HG03139 (cell line): ENCODE measurements at regions not wholly inside any gene's neighbourhood (a gene's known extent, or its start where the extent isn't known, plus 50 kb on each side); places are given as distances from the start of the nearest gene placed in this dataset.

Source experiments
- ATAC-seq: cut with Tn5 transposase; IDR thresholded peaks from one replicate; pipeline ENCODE4 v1.9.1; 2021; ENCODE audit not compliant: unreplicated experiment

- no peak for ATAC-seq
Measured at GRCh38 chr22:27656970-27657369, 144.6 kb downstream of the MN1 start.

DNA sequence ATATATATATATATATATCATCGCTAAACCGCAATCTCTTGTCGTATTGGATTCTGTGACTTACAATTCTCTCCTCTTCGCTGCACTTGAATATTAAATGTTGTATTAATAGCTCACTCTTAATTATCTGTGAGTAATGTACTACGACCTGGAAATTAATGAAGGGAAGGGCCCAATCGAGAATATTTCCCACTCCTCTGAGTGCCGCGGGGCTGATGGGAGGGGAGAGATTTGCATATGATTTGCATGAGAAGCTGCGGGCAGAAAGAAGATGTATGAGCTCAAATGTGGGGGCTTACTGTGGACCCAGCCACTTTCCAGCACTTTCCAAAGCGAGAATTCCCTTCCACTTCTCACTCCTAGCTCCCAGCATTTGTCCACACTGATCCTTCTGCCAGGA is 141.2 kb downstream of the MN1 start:
- no peak for ATAC-seq

DNA sequence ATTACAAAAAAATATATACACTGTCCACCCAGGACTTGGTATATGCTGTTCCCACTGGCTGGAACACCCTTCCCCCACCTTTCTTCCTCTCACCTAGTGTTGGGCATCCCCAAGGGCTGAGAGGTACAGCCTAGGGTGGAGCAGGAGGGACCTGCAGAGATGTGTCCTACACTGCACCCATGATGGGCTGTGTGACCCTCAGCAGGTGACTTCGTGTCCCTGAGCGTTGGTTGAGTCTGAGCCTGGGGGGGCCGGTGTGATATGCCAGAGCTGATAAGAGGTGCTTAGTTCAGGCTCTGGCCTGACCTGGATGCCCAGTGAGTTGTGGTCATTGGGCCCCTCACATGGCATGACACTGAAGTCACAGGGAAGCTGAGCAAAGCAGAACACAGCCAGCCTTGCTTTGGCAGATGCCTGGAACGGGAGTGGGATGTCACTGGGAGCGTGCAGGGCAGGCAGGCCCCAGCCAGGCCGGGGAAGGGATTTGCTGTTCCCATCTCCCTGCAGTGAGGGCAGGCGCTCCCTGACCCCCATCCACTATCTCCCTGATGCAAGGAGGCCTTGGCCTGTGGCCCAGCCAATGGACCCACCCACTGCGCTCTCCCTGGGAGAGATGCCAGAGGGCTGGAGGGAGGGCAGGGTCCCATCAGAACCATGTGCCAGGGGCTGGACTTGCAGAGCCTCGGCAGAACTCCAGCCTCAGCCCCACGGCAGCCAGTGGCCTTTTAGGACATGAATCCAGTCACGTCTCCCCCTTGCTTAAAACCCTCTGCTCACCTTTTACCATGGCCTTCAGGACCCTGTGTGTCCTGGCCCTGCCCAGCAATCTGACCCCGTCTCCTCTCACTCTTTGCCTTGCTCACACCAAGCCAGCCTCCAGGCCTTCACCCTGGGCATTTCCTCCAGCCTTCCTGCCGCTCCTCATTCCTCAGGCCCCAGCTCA is 138.9 kb downstream of the MN1 start:
- ATAC-seq = no peak

- no peak for ATAC-seq
Measured at GRCh38 chr22:27663812-27664211, 137.7 kb downstream of the MN1 start.

- no peak for ATAC-seq
Measured at GRCh38 chr22:27666272-27666997, 135.1 kb downstream of the MN1 start.

DNA sequence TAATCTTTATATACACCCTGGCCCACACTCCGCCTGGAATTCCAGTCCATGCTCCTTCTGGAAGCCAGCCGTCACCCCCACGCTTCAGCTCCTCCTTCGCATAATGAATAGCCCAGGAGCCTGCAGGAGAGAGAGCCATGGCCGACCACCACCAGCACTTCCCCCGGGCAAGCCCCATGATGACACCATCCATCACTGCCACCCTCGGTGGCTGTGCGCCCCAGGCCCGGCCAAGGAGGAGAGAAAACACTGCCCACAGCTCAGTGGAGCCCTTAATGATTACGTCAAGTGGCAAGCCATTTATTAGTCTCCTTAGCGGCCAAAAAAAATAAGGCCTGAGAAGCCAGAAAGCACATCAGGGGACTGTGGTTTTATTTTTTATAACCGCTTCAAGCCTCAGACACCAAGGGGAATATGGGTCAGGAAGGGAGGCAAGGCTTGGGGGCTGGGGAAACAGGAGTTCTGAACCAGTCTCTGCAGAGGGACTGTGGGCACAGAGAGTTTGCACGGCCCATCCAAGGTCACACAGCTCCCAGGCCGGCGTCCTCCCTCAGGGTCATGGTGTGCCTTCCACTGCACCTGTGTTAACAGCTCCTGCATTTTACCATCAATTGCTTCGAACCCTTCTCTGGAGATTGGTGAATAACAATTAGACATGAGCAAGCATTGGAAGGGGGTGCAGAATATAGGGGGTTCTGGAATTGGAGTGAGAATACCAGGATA is 134.3 kb downstream of the MN1 start:
- ATAC-seq = no peak

DNA sequence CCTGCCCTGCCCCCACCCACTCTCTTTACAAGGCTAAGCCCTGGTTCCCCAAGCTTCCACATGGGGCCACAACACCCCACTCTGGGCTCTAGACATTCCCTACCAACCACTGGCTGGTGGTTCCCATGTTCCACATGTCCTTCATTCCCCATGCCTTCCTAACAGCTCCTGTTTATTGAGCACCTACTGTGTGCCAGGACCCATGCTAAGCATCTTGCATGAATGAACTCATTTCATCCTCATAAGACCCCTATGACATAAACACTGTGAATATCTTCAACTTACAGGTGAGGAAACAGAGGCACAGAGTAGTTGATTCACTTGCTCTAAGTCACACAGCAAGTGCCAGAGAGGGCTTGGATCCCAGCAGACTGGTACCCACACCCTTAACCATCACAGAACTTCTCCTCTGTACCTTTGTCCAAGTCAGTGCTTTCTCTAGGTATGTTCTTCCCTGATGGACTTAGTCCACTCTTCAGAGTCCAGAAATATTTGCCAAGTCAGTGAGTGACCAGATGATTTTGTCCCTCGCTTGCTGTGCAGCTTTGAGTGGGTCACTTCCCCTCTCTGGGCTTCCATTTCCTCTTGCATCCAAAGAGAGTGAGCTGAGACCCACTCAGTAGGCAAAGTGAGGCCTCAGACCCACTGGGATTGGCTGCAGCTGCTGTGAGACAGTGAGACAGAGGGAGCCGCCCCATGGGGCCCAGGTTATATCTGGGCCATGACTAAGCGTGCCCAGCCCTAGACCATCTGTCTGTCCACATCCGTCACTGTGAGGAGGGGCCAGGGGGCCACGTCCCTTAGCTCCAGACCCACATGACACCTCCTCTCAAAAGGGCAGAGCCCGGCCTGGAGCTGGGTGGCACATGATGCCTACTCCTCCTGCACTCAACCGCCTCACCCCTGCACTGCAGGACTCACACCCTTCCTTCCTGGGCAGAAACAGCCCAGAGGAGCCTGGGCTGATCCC is 132.4 kb downstream of the MN1 start:
- no peak for ATAC-seq

GRCh38 chr22:27669798-27670599 is 131.6 kb downstream of the MN1 start:
- ATAC-seq = no peak

DNA sequence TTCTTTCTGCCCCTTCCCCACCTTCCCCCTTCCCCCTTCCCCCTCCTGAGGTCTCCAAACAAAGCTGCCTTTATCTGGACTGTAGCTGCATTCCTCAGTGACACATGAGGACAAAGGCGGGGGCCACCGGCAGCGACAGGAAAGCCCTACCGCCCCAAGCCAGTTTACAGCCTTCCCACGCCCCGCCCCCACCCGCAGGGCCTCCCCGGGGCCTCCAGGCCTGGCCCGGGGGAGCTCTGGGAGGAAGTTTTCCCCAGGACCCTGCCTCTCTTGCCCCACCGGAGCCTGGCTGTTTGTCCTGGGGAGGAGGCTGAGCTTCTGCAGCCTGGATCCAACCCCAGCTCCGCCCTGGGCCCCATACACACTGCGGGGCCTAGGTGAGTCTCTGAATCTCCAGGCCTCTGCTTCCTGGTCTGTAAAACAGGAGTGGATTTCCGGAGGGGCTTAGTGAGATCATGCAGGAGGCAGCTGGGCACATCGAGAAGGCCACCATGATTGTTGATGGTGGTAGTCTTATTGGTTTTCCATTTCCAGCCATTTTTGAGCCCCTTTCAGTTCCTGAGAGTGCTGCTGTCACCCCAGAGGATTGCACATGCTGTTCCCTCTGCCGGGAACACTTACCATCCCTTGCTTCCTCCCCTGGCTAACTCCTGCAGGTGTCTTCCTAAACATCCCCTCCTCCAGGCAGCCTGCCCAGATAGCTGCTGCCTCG is 130.7 kb downstream of the MN1 start:
- no peak for ATAC-seq

GRCh38 chr22:27671413-27671935 is 130.1 kb downstream of the MN1 start:
- no peak for ATAC-seq

GRCh38 chr22:27672721-27673418 is 128.7 kb downstream of the MN1 start:
- ATAC-seq = no peak

DNA sequence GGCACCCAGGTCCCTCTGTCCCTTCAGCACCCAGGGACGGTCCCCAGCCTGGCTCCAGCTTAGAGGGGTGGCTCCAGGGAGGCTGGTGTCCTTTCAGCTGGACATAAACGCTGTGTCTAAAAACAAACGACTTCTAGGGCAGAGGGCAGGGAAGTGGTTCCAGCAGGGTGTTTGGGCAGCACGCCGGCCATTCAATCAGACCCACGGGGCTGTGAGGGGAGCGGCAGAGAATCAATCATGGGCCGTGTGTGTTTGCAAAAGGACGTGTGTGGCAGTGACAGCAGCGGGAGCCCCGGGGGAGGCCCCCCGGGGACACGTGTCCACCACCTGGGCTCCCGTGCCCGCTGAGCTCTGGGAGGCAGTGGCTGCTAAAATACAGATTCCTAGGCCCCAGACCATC is 127.7 kb downstream of the MN1 start:
- ATAC-seq = no peak

- no peak for ATAC-seq
Measured at GRCh38 chr22:27674261-27674923, 127.2 kb downstream of the MN1 start.

GRCh38 chr22:27676545-27677213 is 124.9 kb downstream of the MN1 start:
- no peak for ATAC-seq

GRCh38 chr22:27677905-27678458 is 123.6 kb downstream of the MN1 start:
- ATAC-seq = no peak

- ATAC-seq = no peak
Measured at GRCh38 chr22:27679176-27679575, 122.4 kb downstream of the MN1 start.
